ENCODE measurements at regions not wholly inside any gene's neighbourhood (a gene's known extent, or its start where the extent isn't known, plus 50 kb on each side); places are given as distances from the start of the nearest gene placed in this dataset.

GRCh38 chr12:107228076-107228475 lies 134.7 kb upstream of the CRY1 start:
- TF ChIP-seq MTA3 (IDR thresholded peaks at IDR 0.05; ENCODE audit: borderline replicate concordance): no peak
- no peak for TF ChIP-seq RAD21 (CRISPR knock-in tag; conservative IDR thresholded peaks at IDR 0.05 in 1 of 2, IDR thresholded peaks at IDR 0.05 in 1 of 2)
- no peak for TF ChIP-seq ATF6 (CRISPR knock-in tag; IDR thresholded peaks at IDR 0.05)
- TF ChIP-seq ZFP36 (IDR thresholded peaks at IDR 0.05; ENCODE audit: low read depth, low read length, partially characterized antibody): no peak
- no peak for TF ChIP-seq NR3C1 (CRISPR knock-in tag; IDR thresholded peaks at IDR 0.05)
